Kidney tubule cell (primary cell): ENCODE measurements at regions not wholly inside any gene's neighbourhood (a gene's known extent, or its start where the extent isn't known, plus 50 kb on each side); places are given as distances from the start of the nearest gene placed in this dataset.
"Not testable (repeated sequence)": the region's sequence is repeated elsewhere in the genome, so short reads cannot be mapped to it uniquely, and the experiment has no call there.

ENCODE experiments used
- DNase-seq: peaks from one replicate; pipeline ENCODE4 v3.0.0-alpha.2; 2018; ENCODE audit warnings: low spot score

- DNase-seq: no peak
Measured at GRCh38 chr4:124427095-124427767, 285.3 kb downstream of the ANKRD50 start.

- DNase-seq: no peak
Measured at GRCh38 chr4:124428648-124429047, 283.9 kb downstream of the ANKRD50 start.

GRCh38 chr4:124429746-124430250 is 282.7 kb downstream of the ANKRD50 start:
- no peak for DNase-seq

- DNase-seq: peak; percentile 3
Measured at GRCh38 chr4:124431653-124432192, 280.8 kb downstream of the ANKRD50 start.

DNA sequence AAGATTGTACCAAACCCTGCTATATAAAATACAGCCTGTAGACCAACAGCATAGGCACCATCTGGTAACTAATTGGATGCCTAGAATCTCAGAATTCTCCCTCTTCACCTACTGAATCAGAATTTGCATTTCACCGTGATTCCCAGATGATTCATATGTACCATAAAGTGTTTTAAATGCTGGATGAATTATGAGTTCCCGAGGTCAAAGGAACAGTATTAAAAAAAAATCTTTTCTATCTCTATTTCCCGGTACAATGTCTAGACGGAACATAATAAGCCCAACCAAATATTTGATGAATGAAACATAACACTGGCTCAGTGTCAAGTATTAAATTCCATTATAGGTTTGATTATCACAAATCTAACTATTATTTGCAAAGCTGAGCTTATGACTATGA is 280.0 kb downstream of the ANKRD50 start:
- DNase-seq: peak; percentile 5

DNA sequence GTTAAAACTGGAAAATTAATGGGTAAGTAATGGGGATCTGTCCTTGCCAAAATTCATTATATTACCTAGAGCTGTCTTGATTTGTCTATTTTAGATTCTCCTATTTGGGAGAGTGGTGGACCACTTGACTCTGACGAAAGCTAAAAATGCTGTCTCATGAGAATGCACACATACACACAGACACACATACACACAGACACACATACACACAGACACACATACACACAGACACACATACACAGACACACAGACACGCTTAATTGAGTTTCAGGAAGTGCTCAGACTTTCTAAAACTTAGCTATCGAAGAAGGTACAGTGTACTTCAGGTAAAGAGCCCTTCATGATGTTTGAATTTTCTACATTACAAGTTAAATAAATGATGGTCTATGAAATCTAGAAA is 279.5 kb downstream of the ANKRD50 start:
- no peak for DNase-seq

DNA sequence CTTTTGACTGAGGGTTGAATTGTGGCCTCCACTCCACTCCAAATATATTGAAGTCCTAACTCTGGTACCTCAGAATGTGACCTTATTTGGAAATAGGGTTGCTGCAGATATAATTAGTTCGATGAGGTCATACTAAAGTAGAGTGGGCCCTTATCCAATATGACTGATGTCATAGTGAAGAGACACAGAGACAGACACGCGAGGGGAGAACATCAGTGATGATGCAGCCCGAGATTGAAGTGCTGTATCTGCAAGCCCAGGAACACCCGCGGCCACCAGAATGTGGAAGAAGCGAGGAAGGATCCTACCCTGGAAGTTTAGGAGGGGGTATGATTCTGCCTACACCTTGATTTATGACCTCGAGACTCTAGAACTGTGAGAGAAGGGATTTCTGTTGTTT is 279.0 kb downstream of the ANKRD50 start:
- DNase-seq: no peak

GRCh38 chr4:124435274-124435950 is 277.1 kb downstream of the ANKRD50 start:
- DNase-seq: no peak

DNA sequence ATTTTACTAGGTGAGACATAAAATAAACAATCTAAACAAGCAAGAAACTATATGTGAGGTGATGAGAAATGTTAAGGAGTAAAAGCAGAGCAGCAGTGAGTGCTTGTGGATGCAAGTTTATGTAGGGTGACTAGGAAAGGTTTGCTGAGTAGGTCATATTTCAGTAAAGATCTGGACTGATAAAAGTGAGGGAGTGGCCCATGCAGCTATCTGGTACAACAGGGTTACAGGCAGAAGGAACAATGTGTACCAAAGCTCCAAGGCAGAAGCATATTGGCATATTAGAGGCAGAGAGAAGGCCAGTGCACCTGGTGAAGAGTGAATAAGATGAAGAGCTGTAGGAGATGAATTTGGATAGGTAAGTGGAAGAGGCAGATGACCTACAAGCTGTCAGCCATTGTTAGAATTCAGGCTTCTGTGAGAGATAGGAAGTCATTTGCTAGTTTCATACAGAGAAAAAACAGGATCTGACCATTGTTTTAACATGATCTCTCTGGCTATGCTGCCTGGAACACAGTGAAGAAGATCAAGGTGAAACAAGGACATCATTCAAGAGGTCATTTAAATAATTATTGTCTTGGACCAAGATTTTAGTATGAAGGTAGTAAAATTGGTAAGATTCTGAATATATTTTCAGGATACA is 274.6 kb downstream of the ANKRD50 start:
- DNase-seq: no peak

- DNase-seq: no peak
Measured at GRCh38 chr4:124445071-124445470, 267.5 kb downstream of the ANKRD50 start.

- no peak for DNase-seq
Measured at GRCh38 chr4:124449881-124450280, 262.7 kb downstream of the ANKRD50 start.

DNA sequence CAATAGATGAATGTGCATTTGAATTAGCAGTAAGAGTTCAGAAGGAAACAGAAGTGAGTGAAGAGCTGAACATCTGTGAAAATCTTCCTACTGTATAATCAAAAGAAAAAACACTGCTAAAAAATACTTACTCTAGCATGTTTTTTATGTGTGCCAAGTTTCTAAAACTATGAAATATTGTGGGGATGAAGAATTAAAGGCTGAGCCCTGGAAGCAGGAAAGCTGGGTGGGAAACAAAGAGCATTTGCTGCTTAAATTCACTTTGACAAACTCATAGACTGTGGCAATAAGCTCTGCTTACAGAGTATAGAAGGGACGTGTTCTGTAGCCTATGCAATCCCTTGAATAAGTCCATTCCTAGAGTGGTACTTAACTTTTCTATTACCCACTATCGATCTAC is 261.7 kb downstream of the ANKRD50 start:
- DNase-seq: no peak

GRCh38 chr4:124454772-124455270 is 257.7 kb downstream of the ANKRD50 start:
- DNase-seq: no peak

GRCh38 chr4:124455671-124456070 is 256.9 kb downstream of the ANKRD50 start:
- DNase-seq: no peak

DNA sequence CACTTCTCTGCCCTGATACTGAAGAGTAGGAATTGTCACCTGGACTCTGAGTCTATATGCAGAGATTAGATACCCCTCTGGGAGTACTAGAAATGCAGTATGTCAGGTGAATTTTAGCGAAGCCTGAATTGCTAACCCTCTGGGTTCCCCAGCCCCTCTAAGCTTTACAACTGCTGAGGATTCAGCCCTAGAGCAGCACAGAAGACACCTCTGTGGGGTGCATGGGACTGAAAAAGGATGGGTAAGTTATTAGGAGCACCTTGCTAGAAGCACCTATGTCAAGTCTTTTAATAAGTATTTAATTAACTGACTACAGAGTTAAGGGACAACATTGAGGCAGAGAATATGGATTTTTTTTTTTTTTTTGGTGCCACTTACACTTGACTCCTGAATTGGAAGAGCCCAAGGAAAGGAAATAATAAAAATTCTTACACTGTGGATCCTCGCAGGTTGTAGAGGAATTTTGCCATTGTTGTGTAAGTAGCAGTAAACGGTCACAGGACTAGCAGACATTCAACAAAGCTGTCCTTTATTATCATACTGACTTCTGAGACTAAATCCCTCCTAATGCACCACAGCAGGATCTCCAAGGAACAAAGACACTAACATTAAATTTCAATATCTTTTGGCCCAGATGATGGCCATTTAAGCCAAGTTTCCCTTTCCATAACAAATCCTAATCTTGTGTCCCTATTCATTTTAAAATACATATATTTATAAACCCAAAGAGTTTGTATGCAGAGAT is 253.2 kb downstream of the ANKRD50 start:
- DNase-seq: no peak

DNA sequence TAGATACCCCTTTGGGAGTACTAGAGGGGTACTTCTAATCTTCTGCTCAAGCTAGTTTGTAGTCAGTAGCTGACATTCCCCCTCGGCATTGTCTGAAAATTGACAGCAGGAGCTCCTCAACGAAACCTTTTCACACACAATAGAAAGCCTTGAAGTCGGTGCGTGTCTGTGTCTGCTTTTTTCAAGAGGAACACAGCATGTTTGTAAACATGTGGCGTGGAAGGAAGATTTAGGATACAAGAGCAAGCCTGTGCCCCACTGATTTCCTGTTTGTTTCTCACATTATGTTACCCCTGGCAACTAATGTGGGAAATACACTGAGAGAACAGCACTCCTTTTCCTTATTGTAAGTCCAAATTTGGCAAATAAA is 252.6 kb downstream of the ANKRD50 start:
- no peak for DNase-seq

- not testable (repeated sequence) for DNase-seq
Measured at GRCh38 chr4:124461592-124461991, 250.9 kb downstream of the ANKRD50 start.

GRCh38 chr4:124462954-124463828 is 249.3 kb downstream of the ANKRD50 start:
- DNase-seq: no peak

GRCh38 chr4:124464836-124465235 is 247.7 kb downstream of the ANKRD50 start:
- no peak for DNase-seq

- DNase-seq: no peak
Measured at GRCh38 chr4:124468360-124468759, 244.2 kb downstream of the ANKRD50 start.

DNA sequence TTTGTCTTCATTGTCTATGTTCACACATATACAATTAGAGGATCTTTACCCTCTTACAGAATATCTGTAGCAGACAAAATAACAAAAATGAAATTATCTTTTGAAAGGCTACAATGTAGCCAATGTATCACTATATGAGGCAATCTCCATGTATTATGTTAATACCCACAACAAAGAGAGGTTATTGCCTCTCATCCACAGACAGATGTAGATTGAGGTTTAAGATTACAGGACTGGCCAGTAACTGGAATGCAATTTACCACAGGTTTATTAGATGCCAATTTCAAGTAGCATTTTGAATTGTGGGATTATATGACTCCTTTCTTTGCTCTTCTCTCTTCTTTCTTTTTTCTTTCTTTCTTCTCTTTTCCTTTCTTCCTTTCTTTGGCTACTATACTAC is 242.6 kb downstream of the ANKRD50 start:
- no peak for DNase-seq
